Activated T-helper 1 cell treated with anti-CD3 and anti-CD28 coated beads, Interleukin-2, amount 50 U/mL, for 16 hours (primary cell): ENCODE measurements at regions not wholly inside any gene's neighbourhood (a gene's known extent, or its start where the extent isn't known, plus 50 kb on each side); places are given as distances from the start of the nearest gene placed in this dataset.
"Not testable (repeated sequence)": the region's sequence is repeated elsewhere in the genome, so short reads cannot be mapped to it uniquely, and the experiment has no call there.

Source experiments
- DNase-seq, 2 donors: peaks; one replicate each; pipeline ENCODE4 v3.0.0-alpha.2; 2020; ENCODE audit warnings: low read depth in 1 of 2, low spot score in 1 of 2

GRCh38 chr3:177610686-177611633 is 413.7 kb upstream of the TBL1XR1 start:
- DNase-seq = no peak

- DNase-seq = no peak
These were observed 414.6 kb upstream of the TBL1XR1 start for GRCh38 chr3:177611752-177612334.

- DNase-seq = no peak
These were observed 416.6 kb upstream of the TBL1XR1 start for GRCh38 chr3:177613901-177614300.

- no peak for DNase-seq
These were observed 417.7 kb upstream of the TBL1XR1 start for GRCh38 chr3:177615015-177615414.

GRCh38 chr3:177618873-177619733 is 421.8 kb upstream of the TBL1XR1 start:
- no peak for DNase-seq

GRCh38 chr3:177620073-177620472 is 422.8 kb upstream of the TBL1XR1 start:
- DNase-seq = no peak

GRCh38 chr3:177622520-177622919 is 425.2 kb upstream of the TBL1XR1 start:
- DNase-seq = no peak

GRCh38 chr3:177622982-177623617 is 425.8 kb upstream of the TBL1XR1 start:
- no peak for DNase-seq

GRCh38 chr3:177624528-177625495 is 427.5 kb upstream of the TBL1XR1 start:
- no peak for DNase-seq

- no peak for DNase-seq
These were observed 428.8 kb upstream of the TBL1XR1 start for GRCh38 chr3:177626045-177626444.

- DNase-seq = not testable (repeated sequence)
These were observed 430.9 kb upstream of the TBL1XR1 start for GRCh38 chr3:177628095-177628719.

GRCh38 chr3:177629276-177629675 is 432.0 kb upstream of the TBL1XR1 start:
- DNase-seq = no peak

GRCh38 chr3:177633671-177634207 is 436.5 kb upstream of the TBL1XR1 start:
- no peak for DNase-seq

- DNase-seq = not testable (repeated sequence)
These were observed 438.4 kb upstream of the TBL1XR1 start for GRCh38 chr3:177635601-177636106.

- DNase-seq = no peak
These were observed 443.2 kb upstream of the TBL1XR1 start for GRCh38 chr3:177640319-177640965.

- DNase-seq = no peak
These were observed 443.9 kb upstream of the TBL1XR1 start for GRCh38 chr3:177641206-177641605.

GRCh38 chr3:177642042-177642803 is 444.9 kb upstream of the TBL1XR1 start:
- no peak for DNase-seq

GRCh38 chr3:177642804-177643125 is 445.5 kb upstream of the TBL1XR1 start:
- DNase-seq = no peak
